GM19239 (cell line): ENCODE measurements at regions not wholly inside any gene's neighbourhood (a gene's known extent, or its start where the extent isn't known, plus 50 kb on each side); places are given as distances from the start of the nearest gene placed in this dataset.

Source experiments
- DNase-seq: peaks from one replicate; pipeline ENCODE4 v3.0.0; 2011; ENCODE audit warnings: low spot score; ENCODE audit not compliant: insufficient read length
- FAIRE-seq: peaks from 2 replicates; lab custom pipeline; 2011; peaks lifted over from hg19 to GRCh38; lab: Jason Lieb, UNC

DNA sequence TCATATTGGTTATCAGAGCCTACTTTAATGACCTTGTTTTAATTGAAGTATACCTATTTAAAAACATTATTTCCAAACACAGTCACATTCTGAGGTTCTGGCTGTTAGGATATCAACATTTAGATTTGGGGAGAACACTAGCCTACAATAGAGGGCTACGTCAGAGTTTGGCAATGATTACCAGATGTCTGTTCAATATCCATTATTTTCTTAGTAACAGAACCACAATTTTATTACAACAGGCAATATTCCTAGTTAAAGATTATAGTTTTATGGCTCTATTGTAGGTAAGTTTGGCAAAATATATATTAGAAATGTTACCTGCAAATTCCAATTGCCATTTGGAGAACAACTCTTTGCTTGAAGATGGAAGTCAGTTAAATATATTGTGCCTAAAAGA, 1163.1 kb upstream of the MIR17HG start:
- no peak for DNase-seq
- FAIRE-seq = no peak

DNA sequence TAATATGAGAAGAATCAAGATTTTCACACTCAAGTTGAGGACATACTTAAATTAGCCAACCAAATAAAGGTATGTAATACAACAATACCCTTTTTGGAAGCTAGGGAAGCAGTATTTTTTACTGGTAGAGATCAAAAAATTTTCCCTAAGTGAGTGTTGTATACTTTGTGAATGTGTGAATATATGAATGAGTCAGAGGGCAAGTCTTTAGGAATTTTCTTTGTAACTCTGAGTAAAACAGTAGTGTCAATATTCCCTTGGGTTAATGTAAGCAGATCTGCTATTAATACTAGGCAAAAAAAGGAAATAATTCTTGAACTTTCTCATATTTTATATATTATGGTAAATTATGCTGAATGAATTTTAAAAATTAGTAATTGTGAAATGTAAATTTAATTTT, 1161.8 kb upstream of the MIR17HG start:
- DNase-seq (no peak), FAIRE-seq (no peak)

DNA sequence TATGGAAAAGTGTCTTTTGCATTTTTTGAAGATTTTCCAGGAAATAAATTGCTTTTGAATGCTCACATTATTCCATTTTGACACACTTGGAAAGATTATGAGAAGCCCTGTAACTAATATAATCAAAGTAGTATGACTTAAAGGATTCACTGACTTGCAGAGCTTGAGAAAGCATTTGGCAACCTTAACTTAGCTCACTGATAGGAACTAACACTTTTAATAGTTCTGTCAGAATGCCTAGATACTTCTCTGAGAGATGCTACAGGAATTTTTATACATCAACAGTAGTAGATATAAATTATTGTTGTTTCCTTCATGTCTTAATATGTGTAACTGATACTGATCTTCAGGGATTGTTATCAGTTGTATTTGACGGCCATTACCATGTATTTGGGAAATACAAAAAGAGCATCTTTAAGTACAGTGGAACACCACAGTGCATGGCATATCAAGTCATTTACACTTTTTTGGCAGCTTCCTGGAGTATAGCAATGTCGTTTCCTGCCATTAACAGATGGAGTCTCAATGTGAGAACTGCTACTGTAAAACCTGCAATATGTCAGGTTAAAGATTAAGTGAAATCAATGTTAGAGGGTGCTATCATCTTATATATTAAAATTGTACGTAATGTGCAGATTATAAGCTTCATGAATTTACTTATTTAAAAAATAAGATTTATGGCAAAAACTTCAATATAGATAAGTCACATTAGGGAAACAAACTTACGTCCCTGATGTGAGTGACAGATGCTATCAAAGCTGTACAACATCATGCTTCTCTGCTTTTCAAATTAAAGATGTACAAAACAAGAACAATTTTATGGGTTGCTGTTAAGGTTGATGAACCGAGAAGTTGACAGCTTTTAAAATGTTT, 1159.8 kb upstream of the MIR17HG start:
- FAIRE-seq (no peak), DNase-seq (no peak)

DNA sequence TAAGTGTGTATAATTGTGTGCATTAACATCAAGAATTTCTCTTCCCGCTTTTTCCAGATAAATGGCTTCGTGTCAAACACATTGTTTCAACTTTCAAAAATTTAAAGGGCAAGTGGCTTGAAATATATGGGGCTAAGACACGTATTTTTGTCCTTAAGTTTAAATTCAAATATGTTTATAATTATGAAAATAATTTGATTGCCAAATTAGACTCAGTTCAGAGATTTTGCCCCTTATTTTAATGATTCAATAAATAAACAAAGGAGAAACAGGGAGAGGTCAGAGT, 1159.2 kb upstream of the MIR17HG start:
- DNase-seq (no peak), FAIRE-seq (no peak)

DNA sequence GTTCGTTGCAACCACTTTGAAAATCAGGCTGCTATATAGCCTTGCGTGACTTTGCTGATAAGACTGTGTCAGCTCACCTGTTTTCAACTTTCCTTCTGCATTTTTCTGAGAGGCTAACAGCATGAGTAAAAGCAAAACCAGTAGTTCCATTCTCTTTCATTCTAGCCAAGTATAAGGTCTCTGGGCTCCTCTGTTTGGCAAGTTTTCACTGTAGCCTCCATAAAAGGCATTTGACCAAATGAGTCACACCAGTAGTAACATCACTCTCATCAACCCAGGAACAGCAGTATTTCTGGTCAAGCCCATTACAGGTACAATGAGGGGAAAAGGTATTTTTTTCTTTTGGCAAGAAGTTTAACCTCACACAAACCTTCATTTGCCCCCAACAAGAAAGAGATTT, 1149.8 kb upstream of the MIR17HG start:
- FAIRE-seq (no peak), DNase-seq (no peak)

DNA sequence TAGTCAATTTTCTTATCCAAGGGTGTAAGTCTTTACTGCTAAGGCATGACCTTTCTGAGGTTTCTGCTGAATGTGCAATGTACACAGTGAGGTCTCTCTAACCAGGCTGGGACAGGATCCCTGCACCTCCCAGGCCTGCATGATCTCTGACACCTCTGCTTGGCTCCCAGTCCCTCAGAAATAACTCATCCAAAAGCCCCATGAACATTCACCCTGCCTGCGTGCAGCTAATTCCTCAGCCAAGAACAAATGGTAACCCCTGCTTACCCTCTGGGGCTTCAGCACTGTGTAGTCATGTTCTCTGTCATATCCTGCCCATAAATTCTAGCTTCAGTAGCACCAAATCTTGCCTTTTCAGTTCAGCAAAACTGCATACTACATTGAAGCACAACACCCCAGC, 1146.3 kb upstream of the MIR17HG start:
- FAIRE-seq = no peak
- no peak for DNase-seq

DNA sequence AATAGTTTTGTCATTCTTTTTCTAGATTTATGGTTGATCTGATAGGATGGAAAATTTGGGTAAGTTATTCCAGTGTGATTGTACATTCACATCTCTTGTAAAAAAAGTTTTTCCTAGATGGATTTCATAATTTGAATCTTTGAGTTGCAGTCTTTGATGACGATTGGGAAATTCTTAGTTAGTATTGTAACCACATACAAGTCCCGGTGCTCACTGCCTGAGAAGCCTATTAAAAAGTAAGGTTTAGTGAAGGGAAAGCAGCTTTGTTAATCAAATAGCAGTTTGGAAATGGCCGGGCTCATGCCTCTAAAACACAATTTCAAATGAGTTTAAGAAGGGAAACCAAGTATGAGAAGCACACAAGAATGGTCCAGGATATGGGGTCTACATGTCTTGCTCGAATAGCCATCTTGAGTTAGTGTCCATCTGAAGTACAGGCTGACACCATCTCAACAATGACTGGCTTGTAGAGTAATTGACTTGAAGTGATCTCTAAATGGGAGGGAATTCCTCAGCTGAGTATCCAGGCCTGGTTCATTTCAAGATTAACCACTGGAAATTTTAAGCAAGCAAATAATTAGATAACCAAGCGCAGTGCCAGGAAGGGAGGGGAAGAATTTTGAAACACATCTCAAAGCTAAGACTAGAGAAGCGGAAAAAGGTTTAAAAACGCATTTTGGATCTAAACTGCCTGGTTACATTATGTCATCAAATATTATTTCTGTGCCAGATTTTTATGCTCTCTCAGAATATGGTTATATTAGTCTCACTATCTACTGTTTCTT, 1145.6 kb upstream of the MIR17HG start:
- no peak for FAIRE-seq

DNA sequence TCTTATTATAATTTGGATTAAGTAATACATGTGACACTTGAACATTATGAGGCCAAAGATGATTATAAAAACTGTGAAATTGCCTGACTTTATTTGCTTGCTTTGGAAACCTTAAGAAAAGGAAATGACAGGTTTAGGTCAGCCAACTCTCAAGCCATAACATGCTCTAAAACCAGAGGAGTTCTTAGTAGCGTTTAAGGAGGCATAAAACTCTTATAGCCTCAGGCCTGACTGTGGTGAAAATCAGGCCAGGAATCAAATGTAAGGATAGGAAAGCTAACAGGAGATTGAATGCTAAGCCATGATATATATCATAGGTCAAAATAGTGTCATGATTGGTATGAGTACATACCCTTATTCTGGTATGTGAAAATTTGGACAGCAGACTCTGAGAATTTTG, 1142.4 kb upstream of the MIR17HG start:
- DNase-seq (no peak), FAIRE-seq (no peak)

More for the DNA sequence above, 1145.6 kb upstream of the MIR17HG start:
- DNase-seq = no peak

DNA sequence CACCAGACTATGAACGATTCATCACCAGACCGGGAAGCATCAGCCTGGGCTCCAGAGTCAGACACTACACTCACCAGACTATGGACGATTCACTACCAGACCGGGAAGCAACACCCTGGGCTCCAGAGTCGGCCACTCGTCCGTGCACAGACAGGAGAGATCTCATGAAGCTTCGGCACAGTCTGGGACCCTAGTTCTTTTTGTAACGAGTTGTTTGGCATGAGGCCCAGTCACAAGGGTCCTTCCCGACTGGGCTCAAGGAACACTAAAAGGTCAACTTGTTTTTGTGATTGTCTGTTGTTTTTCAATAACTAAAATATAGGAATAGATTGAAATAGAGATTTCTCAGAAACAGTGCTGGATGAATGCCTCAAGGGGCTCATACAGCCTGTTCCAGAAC, 1141.6 kb upstream of the MIR17HG start:
- DNase-seq = no peak
- FAIRE-seq = no peak

DNA sequence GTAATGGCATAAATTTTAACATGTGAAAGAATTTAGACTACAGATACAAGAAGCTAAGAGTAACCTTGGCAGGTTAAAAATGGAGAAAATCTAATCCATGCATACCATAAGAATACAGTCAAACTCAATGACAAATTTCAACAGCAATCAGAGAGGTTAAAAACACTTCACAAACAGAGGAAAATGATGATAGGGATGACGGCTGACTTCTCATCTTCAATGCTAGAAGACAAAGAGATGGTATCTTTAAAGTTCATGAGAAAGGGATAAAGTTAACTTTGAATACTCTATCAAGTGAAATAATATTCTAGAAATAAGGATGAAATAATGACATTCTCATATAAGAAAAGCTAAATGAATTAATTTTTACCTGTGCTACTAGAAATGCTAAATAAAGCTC, 1130.2 kb upstream of the MIR17HG start:
- DNase-seq (no peak), FAIRE-seq (no peak)

DNA sequence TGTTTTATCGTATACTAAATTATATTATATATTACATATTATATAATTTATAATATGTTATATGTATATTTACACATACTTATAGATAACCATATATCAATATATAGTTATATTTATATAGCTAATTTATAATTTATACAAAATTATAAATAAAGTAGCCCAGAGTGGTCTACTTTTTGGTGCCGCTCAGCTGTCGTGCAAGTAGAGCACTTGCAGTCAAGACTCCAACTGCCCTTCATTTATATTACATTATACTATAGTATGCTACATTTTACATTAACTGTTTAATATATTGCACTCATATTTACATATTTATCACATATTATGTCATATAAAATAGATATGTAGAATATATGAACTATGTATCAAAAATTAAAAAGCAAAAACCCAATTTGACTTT, 1124.7 kb upstream of the MIR17HG start:
- no peak for FAIRE-seq
- no peak for DNase-seq

DNA sequence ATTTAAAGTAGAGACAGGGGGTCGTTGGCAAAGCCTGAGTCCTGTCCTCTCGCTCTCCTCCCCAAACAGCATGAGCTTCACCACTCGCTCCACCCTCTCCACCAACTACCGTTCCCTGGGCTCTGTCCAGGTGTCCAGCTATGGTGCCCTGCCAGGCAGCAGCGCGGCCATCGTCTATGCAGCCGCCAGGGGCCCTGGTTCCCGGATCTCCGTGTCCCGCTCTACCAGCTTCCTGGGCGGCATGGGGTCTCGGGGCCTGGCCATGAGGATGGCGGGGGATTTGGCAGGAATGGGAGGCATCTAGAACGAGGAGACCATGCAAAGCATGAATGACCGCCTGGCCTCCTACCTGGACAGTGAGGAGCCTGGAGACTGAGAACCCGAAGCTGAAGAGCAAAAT, 1117.2 kb upstream of the MIR17HG start:
- no peak for FAIRE-seq

DNA sequence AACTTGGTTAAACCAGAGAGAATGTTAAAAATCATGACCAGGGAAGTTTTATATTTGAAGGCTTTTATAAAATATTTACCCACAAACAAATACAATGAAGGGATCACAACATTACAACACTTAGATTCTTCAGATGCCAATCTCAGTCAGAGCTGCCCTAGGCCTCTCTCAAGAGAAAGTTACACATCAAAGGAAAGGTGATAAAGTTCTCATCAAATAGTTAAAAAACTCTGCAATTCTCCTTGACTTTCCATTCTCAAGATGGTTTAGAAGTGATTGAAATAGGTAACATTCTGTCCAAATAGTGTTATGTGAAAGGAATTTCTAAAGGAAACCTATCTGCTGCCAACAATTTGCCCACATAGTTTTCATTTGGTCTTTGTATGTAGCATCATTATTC, 1115.2 kb upstream of the MIR17HG start:
- no peak for FAIRE-seq
- no peak for DNase-seq

More for the DNA sequence above, 1117.2 kb upstream of the MIR17HG start:
- DNase-seq = no peak

DNA sequence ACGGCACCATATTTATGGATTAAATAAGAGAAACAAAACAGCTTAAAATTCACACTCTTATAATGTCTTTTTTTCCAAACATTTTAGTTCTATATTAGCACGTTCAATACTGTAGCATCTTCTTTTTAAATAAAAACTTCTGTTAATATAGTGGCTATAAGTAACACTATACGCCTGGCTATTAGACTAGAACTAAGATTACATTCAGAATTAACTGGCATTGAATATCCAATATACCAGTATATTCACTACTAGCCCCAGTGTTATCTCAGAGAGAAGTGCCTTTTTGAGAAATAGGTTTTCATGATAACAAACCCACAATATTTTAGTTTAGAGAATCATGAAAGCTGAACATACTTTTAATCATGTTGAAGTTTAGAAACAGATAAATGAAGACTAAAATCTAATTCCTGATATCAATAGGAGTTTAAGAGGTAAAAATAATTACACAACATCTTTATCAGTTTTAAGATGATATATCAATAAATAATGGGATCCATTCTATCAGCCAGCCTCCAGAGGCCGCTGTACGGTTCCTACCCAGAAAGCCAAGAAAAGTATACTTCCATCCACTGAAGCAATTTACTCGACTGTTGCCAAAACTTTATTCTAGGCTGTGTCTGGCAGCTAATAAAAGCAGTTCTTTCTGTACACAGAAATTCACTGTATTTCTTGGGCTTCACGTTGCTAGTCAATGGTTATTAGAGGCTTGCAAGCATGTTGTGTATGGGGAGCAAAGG, 1113.4 kb upstream of the MIR17HG start:
- FAIRE-seq (no peak), DNase-seq (no peak)

DNA sequence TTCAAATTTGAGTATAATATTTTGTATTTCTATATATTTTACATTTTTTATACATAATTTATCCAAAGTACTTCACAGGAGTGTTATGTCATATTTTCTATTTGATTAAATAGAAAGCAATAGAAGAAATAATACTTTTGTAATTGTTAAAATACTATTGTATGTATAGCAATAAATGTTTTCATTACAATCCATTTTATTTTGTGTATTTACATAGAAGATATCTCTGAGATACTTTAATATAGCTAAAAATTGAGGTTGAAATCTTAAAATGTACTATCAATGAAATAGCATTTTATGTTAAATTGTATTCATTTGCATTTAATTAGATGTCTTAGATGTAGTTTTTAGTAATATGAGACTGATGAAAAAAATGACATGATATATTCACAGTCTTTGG, 1109.6 kb upstream of the MIR17HG start:
- no peak for DNase-seq
- no peak for FAIRE-seq

DNA sequence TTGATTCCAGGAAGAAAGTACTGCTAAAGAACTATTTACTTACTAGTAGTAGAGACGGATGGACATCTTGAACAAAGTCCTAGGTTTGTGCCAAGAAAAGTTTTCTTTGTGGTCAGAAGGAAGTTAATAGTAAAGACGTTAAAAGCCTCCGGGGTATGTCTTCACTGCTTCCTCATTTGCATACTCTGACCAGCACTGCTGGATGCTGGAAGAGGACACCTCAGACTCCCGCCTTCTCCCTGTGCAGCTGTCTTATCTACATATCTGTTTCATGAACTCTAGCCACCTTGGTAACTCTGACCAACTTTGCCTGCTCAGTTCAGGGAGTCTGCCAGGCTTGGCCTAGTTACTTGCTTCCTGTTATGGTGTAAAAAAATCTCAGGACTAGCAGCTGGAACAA, 1109.1 kb upstream of the MIR17HG start:
- DNase-seq (no peak), FAIRE-seq (no peak)

DNA sequence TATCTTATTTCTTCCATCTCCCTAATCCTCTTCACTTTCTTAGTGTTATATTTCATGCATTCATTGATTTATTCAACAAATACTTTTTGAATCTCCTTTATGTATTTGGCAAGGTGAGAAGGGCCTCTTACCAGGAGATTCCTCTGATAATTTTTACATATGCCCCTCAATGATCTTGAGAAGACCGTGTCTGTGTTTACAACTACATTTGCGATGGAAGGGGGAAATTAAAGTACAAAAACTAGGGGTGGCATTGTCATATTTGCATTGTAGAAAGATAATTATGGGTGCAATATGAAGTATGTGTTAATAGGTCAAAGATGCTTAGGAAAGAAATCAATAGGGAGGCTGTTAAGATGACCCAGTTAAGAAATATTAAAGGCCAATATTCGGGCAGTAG, 1108.4 kb upstream of the MIR17HG start:
- FAIRE-seq (no peak), DNase-seq (no peak)

DNA sequence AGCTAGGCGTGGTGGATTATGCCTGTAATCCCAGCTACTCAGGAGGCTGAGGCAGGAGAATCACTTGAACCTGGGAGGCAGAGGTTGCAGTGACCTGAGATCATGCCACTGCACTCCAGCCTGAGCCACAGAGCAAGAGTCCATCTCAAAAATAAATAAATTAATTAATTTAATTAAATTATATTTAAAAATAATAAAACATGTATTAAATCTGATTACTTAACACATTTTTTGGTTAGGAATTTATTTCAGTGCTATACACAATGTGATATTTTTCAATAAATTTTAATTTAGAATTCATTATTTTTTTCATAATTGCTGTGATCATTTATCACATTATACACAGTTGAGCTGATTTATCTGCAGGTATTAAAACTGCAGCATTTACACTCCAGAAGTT, 1101.5 kb upstream of the MIR17HG start:
- no peak for DNase-seq
- no peak for FAIRE-seq

DNA sequence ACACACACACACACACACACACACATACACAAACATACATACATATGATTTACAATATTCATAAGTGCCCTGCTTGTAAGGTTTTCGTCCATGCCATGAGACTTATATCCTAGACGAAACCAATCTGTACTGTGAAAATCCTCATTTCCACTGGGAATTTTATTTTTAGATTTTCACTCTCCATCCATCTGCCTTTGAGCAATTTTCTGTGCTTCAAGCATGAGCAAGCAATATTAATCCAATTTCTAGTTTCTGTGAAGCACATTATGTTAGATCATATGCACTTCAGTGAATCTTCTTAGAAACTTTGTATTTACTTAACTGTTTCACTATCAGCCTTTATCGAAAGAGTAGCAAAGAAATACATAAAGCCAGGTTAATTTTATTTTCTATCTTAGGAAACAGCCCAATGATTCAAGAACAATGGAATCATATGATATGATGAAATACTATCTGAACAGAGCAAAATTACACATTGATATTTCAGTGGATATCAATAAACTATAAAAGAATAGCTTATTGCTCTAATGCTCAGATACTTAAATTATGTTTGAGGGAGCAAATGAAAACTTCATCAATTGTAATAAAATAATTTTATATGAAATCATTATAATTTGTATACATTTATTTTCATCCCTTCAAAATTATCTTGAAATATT, 1100.7 kb upstream of the MIR17HG start:
- FAIRE-seq (no peak), DNase-seq (no peak)

DNA sequence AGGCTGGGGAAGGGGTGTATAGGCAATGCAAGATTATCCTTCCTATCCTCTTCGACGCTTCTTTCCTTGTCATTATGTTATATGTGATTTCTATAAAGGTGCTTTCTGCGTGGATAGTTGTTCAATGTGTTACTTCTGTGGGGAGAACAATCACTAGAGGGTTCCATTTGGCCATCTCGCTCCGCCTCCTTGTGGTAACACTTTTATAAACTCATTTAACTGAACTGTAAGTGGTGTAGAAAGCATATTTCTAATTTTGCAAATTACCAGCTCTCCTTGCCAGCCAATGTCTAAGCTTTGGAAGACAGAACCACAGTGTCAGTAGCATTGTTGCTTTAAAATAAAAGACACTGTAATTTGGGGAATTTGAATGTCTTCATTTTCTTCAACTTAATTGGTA, 1093.7 kb upstream of the MIR17HG start:
- no peak for FAIRE-seq

DNA sequence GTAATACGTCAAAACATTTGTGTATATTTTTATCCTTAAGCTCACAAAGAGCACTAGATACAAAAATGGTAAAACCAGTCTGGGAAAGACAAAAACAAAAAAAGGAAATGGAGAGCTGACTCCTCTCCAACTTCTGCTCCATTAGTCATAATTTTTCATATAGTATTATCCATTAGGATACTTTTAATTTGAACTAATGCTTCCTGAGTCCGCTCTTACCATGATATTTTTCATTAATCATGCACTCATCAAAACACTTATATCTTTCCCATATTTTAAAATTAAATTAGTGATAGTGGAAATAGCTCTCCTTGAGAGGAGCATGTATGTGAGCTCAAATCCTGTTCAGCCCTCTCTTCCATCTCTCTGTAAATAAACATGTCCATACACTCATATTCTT, 1093.0 kb upstream of the MIR17HG start:
- no peak for FAIRE-seq
- DNase-seq = no peak

More for the DNA sequence above, 1093.7 kb upstream of the MIR17HG start:
- no peak for DNase-seq
